HG02884 (cell line): ENCODE measurements at regions not wholly inside any gene's neighbourhood (a gene's known extent, or its start where the extent isn't known, plus 50 kb on each side); places are given as distances from the start of the nearest gene placed in this dataset.
A peak's percentile ranks its signal among the peaks of the same experiment; 100 is the strongest.
"Not testable (repeated sequence)": the region's sequence is repeated elsewhere in the genome, so short reads cannot be mapped to it uniquely, and the experiment has no call there.

ENCODE experiments used
- ATAC-seq: cut with Tn5 transposase; IDR thresholded peaks from one replicate; pipeline ENCODE4 v1.9.1; 2021; ENCODE audit warnings: mild to moderate bottlenecking, moderate library complexity; ENCODE audit not compliant: unreplicated experiment

DNA sequence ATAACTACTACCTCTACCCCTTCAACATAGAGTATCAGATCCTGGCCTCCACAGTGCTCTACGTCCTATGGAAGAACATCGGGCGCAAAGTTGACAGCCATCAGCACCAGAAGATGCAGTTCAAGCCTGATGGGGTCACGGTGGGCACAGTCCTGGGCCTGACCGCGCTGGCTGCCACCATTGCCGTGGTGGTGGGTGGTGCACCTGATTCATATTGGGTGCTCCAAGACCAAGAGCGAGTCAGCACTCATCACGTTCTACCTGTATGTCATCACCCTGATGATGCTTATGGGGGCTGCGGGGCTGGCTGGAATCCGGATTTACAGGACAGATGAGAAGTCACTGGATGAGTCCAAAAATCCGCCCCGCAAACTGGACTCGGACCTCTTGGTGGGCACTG is 846.4 kb downstream of the RPIA start:
- ATAC-seq: not testable (repeated sequence)

DNA sequence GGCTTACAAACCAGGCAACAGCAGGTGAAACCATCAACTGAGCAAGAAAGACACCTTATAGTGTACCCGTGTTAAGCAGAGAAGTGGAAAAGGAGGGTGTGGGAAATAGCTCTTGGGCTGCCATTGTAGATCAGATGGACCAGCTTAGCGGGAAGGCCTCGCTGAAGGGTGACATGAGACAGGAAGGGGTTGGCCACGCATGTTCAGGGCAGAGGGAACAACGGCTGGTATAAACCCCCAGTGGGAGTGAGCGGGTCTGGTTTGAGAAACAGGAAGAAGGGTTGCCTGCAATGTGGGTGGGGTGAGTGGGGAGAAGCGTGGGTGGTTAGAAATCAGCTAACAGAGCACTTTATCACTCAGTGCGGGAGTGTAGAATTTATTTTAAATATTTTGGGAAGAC is 852.6 kb downstream of the RPIA start:
- ATAC-seq: not testable (repeated sequence)

DNA sequence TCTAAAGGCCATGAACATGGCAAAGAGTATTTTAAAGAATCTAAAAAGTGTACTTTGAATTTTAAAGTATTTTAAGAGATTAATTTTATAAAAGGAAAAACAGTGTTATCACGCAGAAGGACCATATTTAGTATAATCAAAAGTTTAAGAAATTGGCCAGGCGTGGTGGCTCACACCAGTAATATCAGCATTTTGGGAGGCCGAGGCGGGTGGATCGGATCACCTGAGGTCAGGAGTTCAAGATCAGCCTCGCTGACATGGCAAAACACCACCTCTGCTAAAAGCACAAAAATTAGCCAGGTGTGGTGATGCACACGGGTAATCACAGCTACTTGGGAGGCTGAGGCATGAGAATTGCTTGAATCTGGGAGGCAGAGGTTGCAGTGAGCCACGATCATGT is 887.7 kb downstream of the RPIA start:
- not testable (repeated sequence) for ATAC-seq

DNA sequence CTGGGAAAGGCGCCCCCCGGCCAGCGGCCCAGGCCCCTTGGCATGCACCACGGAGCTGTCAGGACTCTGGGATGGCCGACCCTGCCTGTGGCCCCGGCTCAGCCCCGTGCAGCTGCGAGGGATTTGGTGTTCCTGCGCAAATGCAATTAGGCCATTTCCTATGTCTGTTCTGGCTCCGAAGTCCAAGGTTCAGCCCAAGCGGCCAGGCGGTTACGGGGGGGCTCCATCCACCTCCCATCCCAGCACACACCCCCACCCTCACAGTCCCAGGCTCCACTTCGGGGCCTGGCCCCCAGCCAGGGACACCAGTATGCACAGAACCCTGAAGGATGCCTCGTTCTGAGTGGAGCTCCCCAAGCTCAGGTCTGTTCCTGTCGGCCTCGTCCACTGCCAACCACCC is 891.3 kb downstream of the RPIA start:
- ATAC-seq: not testable (repeated sequence)

DNA sequence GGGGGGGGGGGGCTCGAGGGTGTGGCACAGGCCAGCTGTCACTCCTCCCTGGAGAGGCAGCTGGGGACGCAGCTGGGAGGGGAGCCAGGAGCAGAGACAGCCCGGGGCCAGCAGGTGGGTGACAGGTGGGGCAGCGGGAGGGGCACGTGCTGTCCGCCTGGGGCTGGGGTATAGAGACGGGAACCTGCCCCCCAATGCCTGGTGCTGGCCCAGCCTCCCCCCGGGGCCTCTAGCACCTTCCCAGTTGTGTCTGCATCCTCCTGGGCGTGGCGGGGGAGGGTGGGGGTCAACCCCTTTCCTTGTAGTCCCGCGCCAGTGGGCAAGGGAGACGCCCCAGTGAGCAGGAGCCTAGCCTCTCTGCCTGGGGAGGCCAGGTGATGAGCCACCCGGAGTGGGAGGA is 892.6 kb downstream of the RPIA start:
- not testable (repeated sequence) for ATAC-seq

DNA sequence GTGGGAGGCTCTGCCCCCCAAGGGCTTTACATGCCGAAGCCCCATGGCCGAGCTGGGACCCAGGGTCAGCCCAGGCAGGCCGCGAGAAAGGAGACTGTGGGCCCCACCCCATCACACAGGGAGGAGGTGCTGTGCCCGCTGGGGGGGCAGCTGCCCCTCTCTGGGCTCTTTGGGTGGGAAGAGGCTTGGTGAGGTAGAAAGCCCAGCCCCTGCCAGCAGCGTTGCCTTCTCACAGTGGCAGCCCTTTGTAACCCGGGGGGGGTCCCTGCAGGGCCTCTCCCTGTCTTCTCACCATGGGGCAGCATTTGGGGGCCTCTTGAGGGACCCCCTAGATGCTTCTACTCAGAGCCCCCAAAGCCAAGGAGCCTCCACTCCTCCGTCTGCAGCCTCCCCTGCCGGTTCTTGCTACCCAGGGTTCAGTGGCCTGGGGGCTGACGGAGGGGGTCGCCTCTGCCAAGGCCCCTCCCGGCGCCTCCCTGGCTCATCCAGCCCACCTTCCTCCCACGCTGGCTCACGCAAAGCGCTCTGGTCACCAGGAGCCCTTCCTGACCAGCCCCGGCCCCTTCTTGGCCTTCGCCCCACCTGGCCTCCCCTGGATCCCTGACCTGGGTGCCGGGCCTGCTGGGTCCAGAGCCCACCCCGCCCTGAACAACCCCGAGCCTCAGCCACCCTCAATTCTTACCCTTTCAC is 893.5 kb downstream of the RPIA start:
- not testable (repeated sequence) for ATAC-seq

DNA sequence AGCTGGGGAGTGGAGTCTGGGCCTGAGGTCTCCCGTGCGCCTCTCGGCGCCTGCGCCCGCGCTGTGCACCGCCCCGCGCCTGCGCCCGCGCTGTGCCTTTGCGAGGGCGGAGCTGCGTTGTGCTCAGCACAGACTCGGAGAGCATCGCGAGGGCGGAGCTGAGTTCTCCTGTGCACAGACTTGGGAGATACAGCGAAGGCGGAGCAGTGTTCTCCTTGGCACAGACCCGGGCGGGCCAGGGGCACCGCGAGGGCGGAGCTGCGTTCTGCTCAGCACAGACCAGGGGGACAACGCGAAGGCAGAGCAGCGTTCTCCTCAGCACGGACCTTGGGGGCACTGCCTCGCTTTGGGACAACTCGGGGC is 894.1 kb downstream of the RPIA start:
- ATAC-seq: peak; percentile 99

DNA sequence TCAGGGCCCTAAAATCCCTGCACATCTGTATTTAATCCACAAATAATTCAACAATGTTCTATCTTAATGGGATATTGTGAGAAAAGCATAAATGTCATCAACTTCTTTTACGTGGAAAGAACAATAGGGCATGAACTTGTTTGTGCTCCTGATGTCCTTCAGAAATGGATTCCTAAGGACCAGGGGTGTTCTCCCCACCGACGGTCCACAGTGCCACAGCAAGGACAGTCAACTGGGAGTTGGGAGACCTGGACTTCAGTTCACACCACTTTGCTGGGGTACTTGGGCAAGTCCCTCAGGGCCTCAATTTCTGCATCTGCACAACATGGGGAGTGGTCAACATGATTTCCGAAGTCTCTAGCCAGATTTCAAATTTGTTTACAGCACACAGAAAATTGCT is 908.4 kb downstream of the RPIA start:
- ATAC-seq: not testable (repeated sequence)

DNA sequence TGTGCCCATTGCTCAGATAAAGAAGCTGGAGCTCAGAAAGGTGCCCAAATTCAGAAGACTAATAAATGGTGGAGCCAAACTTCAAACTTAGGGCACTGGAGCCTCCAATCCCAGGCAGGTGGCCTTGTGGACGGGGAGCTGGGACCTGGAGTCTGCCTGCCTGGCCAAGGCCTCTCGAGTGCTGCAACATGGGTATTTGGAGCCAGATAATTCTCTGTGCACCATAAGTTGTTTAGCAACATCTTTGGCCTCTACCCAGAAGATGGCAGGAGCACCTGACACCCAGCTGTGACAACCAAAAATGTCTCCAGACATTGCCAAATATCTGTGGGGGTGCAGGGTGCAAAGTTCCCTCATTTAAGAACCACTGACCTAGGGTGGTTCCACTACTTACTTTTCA is 915.0 kb downstream of the RPIA start:
- ATAC-seq: not testable (repeated sequence)

DNA sequence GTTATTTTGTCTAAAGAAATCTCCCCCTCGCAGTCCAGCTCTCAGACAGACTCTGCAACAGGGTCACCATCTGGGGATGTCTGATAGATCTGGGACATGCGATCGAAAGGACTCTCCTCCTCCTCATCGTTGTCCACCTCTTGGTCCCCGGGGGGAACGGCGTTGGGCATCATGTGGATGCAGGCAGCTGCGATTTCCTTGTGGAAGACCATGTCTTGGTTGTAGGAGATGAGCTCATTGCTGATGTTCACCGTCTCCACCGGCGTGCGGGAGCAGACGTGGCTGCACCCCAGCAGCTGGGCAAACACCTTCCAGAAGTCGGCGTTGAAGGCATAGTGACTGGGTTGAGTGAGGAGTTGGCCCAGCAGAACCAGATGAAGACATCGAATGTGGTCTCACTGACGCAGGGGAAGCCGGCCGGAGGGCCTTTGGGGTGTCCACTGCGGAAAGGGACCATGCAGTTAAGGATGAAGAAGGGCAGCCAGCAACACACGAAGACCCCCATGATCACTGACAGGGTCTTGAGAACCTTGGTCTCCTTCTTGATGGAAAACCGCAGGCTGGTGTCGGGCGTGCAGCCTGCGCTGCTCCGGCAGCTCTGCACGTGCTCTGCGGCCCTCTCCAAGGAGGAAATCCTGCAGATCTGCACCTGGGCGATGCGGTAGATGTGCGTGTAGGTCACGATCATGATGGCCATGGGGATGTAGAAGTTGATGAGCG is 918.9 kb downstream of the RPIA start:
- not testable (repeated sequence) for ATAC-seq

DNA sequence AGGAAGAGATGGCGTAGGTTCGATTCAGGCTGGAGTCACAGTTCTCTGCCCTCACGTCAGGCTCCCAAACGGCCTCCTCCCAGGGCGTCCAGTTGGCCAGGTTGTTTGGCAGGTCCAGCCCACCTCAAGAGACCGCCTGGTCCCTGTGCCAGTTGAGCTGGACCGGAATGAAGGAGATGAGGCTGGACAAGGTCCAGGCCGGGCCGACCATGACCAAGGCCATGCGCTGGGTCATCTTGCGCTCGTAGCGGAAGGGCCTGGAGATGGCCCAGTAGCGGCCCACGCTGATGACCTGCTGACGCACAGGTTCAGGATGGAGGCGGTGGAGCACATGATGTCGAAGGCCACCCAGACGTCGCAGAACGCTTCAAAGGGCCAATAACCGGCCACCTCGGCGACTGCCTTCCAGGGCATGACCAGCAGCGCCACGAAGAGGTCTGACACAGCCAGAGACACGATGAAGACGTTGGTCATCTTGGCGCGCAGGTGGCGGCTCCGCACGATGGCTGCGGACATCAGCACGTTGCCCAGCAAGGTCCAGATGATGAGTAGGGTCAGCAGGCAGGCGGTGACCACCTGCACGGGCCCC is 919.5 kb downstream of the RPIA start:
- not testable (repeated sequence) for ATAC-seq

DNA sequence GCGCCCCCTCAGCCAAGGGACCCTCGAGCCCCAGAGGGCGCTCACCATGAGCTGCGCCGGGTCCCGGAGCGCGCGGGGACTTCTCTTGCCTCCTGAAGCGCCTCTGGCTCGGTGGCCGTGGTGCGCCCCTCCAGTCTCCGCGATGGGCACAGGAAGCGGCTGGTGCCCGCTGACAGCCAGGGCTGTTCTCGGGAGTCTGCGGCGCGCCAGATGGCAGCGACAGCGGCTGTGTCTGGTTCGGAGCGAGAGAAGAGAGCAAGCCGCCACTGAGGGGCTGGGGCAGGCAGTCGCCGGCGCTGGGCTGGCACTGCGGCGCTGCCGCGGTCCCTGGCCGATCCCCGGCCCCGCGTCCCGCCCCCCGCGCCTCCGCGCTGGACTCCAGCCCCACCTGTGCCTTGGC is 920.2 kb downstream of the RPIA start:
- ATAC-seq: not testable (repeated sequence)

DNA sequence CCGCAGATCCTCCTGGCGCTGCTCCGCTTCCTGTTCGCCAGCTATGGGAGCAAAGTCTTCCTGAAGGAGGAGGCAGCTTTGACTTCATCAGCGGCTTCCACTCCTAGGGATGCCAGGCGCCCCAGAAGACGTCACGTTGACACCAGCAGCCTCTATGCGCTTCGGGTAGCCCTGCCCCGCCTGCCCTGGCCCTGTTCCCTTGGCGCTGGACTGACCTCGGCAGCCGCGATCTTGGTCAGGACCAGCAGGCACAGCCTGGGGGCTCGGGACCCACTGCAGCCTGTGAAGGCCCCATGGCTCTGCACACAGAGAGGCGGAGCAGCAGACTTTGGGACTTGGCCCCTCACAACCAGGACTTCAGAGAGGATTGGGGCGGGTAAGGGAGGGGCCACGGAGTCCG is 957.8 kb downstream of the RPIA start:
- not testable (repeated sequence) for ATAC-seq

DNA sequence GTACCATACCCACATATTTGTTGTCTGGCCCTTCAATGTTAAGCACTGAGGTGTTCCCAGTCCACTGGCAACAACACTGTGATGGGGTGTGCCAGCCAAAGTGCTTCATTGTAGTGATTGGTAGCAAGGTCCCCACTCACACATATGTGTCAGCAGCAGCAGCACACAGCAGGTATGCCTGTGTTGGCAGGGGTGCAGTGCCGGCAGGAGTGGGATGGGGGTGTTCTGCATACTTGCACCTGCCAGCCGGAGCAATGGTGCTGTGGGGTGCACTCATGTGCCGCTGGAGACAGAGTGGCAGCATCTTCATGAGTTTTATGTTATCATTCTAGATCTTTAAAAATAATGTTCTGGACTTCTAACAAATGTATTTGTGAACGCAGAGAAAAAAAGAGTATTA is 987.8 kb downstream of the RPIA start:
- not testable (repeated sequence) for ATAC-seq
